ENCODE measurements at regions not wholly inside any gene's neighbourhood (a gene's known extent, or its start where the extent isn't known, plus 50 kb on each side); places are given as distances from the start of the nearest gene placed in this dataset.

DNA sequence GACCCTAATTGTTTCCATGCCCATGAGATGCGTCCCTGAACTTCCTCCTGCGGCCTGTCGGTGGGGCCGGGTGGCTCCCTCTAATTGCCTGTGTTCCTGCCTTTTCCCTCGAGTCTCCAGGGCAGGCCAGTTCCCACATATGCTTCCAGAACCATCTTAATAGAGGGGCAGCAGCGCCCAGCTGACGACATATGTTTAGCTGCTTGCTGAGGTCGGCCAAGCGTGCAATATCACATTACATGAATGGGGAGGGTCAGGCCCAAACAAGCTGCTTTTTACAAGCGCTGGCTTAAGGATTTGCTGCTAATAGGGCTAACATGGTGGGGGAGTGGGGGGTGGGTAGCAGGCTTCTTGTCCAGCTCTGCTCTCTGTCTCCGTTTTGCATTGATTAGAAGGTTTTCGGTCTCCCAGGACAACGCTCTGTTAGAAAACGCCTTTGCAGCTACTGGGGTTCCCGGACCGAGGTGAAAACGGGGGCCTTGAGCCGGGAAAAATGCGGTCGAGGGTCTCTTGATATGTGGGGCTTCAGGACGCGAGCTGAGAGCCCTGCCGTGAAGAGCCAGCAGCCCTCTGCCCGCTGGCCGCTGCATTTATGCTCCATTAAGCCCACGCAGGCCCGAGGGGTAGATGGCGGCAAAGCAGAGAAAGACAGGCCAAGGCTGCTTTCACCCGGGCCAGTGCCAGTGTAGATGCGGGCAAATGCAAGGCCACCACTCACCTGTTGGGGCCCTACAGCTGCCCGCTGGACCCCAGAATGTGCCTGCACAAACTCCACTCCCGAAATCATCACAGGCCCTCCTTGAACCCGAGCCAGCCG is 308.5 kb downstream of the BMP7 start:
- TF ChIP-seq, protein P1, sequence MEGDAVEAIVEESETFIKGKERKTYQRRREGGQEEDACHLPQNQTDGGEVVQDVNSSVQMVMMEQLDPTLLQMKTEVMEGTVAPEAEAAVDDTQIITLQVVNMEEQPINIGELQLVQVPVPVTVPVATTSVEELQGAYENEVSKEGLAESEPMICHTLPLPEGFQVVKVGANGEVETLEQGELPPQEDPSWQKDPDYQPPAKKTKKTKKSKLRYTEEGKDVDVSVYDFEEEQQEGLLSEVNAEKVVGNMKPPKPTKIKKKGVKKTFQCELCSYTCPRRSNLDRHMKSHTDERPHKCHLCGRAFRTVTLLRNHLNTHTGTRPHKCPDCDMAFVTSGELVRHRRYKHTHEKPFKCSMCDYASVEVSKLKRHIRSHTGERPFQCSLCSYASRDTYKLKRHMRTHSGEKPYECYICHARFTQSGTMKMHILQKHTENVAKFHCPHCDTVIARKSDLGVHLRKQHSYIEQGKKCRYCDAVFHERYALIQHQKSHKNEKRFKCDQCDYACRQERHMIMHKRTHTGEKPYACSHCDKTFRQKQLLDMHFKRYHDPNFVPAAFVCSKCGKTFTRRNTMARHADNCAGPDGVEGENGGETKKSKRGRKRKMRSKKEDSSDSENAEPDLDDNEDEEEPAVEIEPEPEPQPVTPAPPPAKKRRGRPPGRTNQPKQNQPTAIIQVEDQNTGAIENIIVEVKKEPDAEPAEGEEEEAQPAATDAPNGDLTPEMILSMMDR (IDR thresholded peaks at IDR 0.05), result no peak
- no peak for TF ChIP-seq POLR2A (IDR thresholded peaks at IDR 0.05; ENCODE audit: low read depth)

Measured in esophagus muscularis mucosa (tissue), 3 donors.